ENCODE measurements at regions not wholly inside any gene's neighbourhood (a gene's known extent, or its start where the extent isn't known, plus 50 kb on each side); places are given as distances from the start of the nearest gene placed in this dataset.

DNA sequence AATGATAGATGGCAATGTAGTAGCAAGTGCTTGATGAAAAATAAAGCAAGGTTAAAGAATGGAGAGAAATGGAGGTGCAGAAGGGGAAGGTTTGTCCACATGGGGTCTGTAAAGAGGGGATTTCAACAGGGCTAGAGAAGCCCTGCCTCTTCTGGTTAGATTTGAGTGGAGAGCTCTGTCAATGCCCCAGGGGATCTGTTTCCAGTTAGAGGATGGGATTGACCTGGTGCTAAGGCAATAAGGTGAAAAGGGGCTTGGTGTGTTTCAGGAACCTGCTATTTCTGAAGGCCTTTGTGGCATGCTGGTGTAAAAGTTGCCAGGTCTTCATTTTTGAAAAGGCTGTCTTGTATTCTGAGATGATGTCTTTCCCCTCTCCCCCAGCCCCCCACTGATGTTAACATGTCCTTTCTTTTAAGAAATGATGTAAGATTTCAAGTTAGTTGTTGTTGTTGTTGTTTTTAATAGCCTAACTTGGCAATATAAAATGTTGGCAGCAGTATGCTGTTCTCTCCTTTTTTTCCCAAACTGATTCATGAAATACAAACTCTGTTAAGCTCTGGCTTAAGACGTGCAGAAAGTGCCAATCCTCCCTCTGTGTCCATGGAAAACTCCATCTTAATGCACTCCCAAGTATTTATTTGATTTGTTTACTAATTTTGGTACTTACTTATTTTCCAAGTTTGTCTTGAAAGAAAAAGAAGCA is 370.3 kb upstream of the ADGRL2 start:
- Histone ChIP-seq H3K18ac (ENCODE audit: extremely low read depth, low read length) (peak overlapping the region; percentile 56), H2BK12ac (ENCODE audit: low read depth, low read length) (no peak overlapping the region), H2BK5ac (ENCODE audit: low read depth, low read length) (peak overlapping the region; percentile 68; the same call in 1 of the 2 replicates), H3K9ac (replicated peaks in 1 of 4; ENCODE audit: extremely low read depth in 1 of 4, low read depth in 3 of 4, low read length in 3 of 4) (no peak overlapping the region), H3K4me1 (replicated peaks in 1 of 4; ENCODE audit: control insufficient read depth in 3 of 4, insufficient read depth in 4 of 4, low read length in 3 of 4) (peaks cover 7 to 20% (median 16%) of the 10 kb centered on the region in 4 experiments), H4K91ac (replicated peaks; ENCODE audit: insufficient read length, low read length) (peak overlapping the region; percentile 45), H3K27ac (ENCODE audit: low read depth, low read length) (peak overlapping the region; percentile 30; the same call in 1 of the 2 replicates), H3K79me1 (ENCODE audit: low read depth, low read length) (no peaks in the 10 kb centered on the region), H2BK20ac (ENCODE audit: low read length) (peak overlapping the region; percentile 77; the same call in 1 of the 2 replicates), H3K4me3 (ENCODE audit: extremely low read depth in 1 of 4, insufficient read depth in 2 of 4, low read depth in 3 of 4, low read length in 4 of 4) (peak overlapping the region in 1 of 4 experiments; percentile 25; a peak in 1 of 8 replicates), H4K20me1 (replicated peaks in 1 of 2; ENCODE audit: control insufficient read depth in 1 of 2, insufficient read depth in 2 of 2, low read length in 2 of 2) (no peaks in the 10 kb centered on the region), H4K5ac (ENCODE audit: insufficient read length, low read depth, low read length) (peak overlapping the region; percentile 61), H2AFZ (ENCODE audit: low read length) (no peak overlapping the region), H2BK120ac (replicated peaks; ENCODE audit: low read depth, low read length) (peak overlapping the region; percentile 58), H4K8ac (ENCODE audit: extremely low read depth, insufficient read depth, low read length) (no peak overlapping the region), H3K4ac (replicated peaks; ENCODE audit: insufficient read length, low read depth, low read length) (no peak overlapping the region), H3K14ac (ENCODE audit: insufficient read length) (no peak overlapping the region), H2BK15ac (ENCODE audit: low read length) (no peak overlapping the region), H3K4me2 (ENCODE audit: insufficient read depth in 1 of 2, low read depth in 2 of 2, low read length in 2 of 2) (peak overlapping the region in 1 of 2 experiments; percentile 6; a peak in 2 of 4 replicates), H3K56ac (replicated peaks; ENCODE audit: insufficient read length, low read depth, low read length) (peak overlapping the region; percentile 36), H2AK5ac (ENCODE audit: low read depth, low read length) (peak overlapping the region; percentile 2; the same call in 1 of the 2 replicates), H3K23ac (ENCODE audit: insufficient read length) (no peak overlapping the region), H3K79me2 (ENCODE audit: control insufficient read depth in 1 of 2, insufficient read depth in 2 of 2, low read length in 2 of 2) (no peaks in the 10 kb centered on the region), H3K23me2 (ENCODE audit: low read depth, low read length) (no peaks in the 10 kb centered on the region), H3K36me3 (ENCODE audit: control insufficient read depth in 2 of 4, insufficient read depth in 4 of 4, low read length in 3 of 4) (peaks cover 0 to 6% (median 2%) of the 10 kb centered on the region in 4 experiments; a peak in 3 of 8 replicates), H3K27me3 (replicated peaks in 1 of 4; ENCODE audit: control insufficient read depth in 3 of 4, extremely low read depth in 1 of 4, insufficient read depth in 3 of 4, low read length in 3 of 4) (no peaks in the 10 kb centered on the region), H3K9me3 (ENCODE audit: insufficient read depth in 2 of 2, low read depth in 1 of 2, low read length in 1 of 2) (no peaks in the 10 kb centered on the region; a peak in 1 of 4 replicates)
- 35% methylated on average over 1 of the region's 1 CpG; no CpG with 5 or more reads in 1 of the 2 experiments for WGBS, 2 experiments (ENCODE audit: extremely low coverage in 1 of 2, insufficient coverage in 1 of 2, insufficient read length in 1 of 2, insufficient replicate concordance in 2 of 2, low coverage in 1 of 2, low lambda C conversion rate in 2 of 2, missing lambda C conversion rate in 1 of 2)
- FAIRE-seq (peak; percentile 72), DNase-seq (ENCODE audit: low read depth in 1 of 2, low spot score in 2 of 2) (no peak)
- ChIA-PET POLR2A (ENCODE audit: partially characterized antibody) (interaction anchor here (0.8 to 1.3 kb wide), 2 partner anchors 12 to 28 kb away, joined by 3 read pairs; no protein-coding TSS in a partner anchor), CTCF (ENCODE audit: partially characterized antibody) (interaction anchor here (0.9 to 1.6 kb wide), 3 partner anchors 16 to 245 kb away, joined by 3 to 6 read pairs (median 3); no protein-coding TSS in a partner anchor)
- TF ChIP-seq SP2 (IDR thresholded peaks at IDR 0.05; ENCODE audit: low read length) (no peak), NANOG (IDR thresholded peaks at IDR 0.05; ENCODE audit: insufficient read depth, low read depth, low read length, poor library complexity, severe bottlenecking) (no peak), CTBP2 (IDR thresholded peaks at IDR 0.05; ENCODE audit: borderline replicate concordance, insufficient read depth, insufficient read length, low read length) (no peak), TBP (IDR thresholded peaks at IDR 0.05; ENCODE audit: low read depth, low read length) (no peak), SP1 (IDR thresholded peaks at IDR 0.05; ENCODE audit: low read depth, low read length) (no peak), RFX5 (IDR thresholded peaks at IDR 0.05; ENCODE audit: borderline replicate concordance, low read depth, low read length) (no peak), SUZ12 (IDR thresholded peaks at IDR 0.05; ENCODE audit: low read length) (no peak), KDM4A (IDR thresholded peaks at IDR 0.05; ENCODE audit: low read depth, low read length, severe bottlenecking) (no peak)
- TF ChIP-seq, protein P1, sequence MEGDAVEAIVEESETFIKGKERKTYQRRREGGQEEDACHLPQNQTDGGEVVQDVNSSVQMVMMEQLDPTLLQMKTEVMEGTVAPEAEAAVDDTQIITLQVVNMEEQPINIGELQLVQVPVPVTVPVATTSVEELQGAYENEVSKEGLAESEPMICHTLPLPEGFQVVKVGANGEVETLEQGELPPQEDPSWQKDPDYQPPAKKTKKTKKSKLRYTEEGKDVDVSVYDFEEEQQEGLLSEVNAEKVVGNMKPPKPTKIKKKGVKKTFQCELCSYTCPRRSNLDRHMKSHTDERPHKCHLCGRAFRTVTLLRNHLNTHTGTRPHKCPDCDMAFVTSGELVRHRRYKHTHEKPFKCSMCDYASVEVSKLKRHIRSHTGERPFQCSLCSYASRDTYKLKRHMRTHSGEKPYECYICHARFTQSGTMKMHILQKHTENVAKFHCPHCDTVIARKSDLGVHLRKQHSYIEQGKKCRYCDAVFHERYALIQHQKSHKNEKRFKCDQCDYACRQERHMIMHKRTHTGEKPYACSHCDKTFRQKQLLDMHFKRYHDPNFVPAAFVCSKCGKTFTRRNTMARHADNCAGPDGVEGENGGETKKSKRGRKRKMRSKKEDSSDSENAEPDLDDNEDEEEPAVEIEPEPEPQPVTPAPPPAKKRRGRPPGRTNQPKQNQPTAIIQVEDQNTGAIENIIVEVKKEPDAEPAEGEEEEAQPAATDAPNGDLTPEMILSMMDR (IDR thresholded peaks at IDR 0.05; ENCODE audit: control extremely low read depth in 1 of 3, insufficient read depth in 1 of 3, low read depth in 1 of 3, low read length in 3 of 3) = no peak

Data from H1 (cell line).